SU-DHL-6 (cell line): ENCODE measurements at regions not wholly inside any gene's neighbourhood (a gene's known extent, or its start where the extent isn't known, plus 50 kb on each side); places are given as distances from the start of the nearest gene placed in this dataset.

Experiments
- EZH2phosphoT487 ChIP-seq: fragments of 200-600 bp; sonication (generic), shearing (Covaris generic); conservative IDR thresholded peaks from 2 replicates; pipeline ENCODE4 v1.6.1; 2018; ENCODE audit warnings: mild to moderate bottlenecking, antibody characterized with exemption, low read length, moderate library complexity, mixed read lengths
- TF ChIP-seq, protein P1 (sequence below): fragments of 200-600 bp; sonication (generic); IDR thresholded peaks from one replicate; pipeline ENCODE4 v1.5.1; 2017; ENCODE audit warnings: antibody characterized with exemption, mild to moderate bottlenecking, low read length, moderate library complexity; ENCODE audit not compliant: insufficient read depth, poor library complexity, severe bottlenecking

DNA sequence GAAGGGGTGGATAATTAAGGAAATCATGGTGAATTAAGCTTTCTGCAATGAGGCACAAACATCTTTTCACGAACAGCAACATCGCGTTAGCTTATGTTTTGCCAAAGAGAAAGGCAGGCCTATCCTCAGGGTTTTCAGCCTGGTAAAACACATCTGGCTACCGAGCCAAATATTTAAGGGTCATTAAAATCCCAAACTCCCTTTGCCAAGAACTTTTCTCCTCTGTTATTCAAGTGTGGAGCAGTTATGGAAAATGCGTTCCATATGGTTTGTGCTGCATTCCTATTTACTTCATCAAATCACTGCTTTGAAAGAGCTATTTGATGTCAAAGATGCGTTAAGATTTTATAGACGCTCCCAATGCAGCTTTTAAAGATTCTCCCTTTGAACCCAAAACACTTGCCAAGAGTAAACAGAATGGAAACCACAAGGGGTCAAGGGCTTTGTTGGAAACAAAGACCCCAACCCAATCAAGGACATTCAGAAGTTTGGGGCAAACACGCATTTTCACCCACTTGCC is 308.3 kb upstream of the CDH5 start:
- TF ChIP-seq, protein P1, sequence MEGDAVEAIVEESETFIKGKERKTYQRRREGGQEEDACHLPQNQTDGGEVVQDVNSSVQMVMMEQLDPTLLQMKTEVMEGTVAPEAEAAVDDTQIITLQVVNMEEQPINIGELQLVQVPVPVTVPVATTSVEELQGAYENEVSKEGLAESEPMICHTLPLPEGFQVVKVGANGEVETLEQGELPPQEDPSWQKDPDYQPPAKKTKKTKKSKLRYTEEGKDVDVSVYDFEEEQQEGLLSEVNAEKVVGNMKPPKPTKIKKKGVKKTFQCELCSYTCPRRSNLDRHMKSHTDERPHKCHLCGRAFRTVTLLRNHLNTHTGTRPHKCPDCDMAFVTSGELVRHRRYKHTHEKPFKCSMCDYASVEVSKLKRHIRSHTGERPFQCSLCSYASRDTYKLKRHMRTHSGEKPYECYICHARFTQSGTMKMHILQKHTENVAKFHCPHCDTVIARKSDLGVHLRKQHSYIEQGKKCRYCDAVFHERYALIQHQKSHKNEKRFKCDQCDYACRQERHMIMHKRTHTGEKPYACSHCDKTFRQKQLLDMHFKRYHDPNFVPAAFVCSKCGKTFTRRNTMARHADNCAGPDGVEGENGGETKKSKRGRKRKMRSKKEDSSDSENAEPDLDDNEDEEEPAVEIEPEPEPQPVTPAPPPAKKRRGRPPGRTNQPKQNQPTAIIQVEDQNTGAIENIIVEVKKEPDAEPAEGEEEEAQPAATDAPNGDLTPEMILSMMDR: no peak
- no peak for TF ChIP-seq EZH2phosphoT487
